ENCODE measurements at regions not wholly inside any gene's neighbourhood (a gene's known extent, or its start where the extent isn't known, plus 50 kb on each side); places are given as distances from the start of the nearest gene placed in this dataset.

DNA sequence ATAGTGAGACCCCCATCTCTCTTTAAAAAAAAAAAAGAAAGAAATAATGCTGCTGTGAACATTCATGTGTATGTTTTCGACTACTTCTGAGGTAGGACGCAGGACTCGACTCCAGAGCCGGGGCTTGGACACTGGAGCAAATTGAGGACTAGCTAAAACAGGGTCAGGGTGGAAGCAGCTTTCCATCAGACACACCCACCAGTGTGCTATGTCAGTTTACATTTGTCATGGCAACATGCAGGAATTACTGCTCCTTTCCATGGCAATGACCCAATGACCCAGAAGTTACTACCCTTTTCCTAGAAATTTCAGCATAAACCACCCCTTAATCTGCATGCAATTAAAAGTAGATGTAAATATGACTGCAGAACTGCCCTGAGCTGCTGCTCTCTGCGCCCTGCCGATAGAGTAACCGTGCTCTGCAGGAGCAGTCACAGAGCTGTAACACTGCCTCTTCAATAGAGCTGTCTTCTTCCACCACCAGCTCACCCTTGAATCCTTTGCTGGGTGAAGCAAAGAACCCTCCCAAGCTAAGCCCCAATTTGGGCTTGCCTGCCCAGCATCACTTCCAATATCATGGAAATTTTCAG, 61.6 kb upstream of the ZNF599 start:
- TF ChIP-seq, protein P1, sequence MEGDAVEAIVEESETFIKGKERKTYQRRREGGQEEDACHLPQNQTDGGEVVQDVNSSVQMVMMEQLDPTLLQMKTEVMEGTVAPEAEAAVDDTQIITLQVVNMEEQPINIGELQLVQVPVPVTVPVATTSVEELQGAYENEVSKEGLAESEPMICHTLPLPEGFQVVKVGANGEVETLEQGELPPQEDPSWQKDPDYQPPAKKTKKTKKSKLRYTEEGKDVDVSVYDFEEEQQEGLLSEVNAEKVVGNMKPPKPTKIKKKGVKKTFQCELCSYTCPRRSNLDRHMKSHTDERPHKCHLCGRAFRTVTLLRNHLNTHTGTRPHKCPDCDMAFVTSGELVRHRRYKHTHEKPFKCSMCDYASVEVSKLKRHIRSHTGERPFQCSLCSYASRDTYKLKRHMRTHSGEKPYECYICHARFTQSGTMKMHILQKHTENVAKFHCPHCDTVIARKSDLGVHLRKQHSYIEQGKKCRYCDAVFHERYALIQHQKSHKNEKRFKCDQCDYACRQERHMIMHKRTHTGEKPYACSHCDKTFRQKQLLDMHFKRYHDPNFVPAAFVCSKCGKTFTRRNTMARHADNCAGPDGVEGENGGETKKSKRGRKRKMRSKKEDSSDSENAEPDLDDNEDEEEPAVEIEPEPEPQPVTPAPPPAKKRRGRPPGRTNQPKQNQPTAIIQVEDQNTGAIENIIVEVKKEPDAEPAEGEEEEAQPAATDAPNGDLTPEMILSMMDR (IDR thresholded peaks at IDR 0.05): no peak
- no peak for TF ChIP-seq POLR2A (IDR thresholded peaks at IDR 0.05)
- TF ChIP-seq POLR2AphosphoS5 (IDR thresholded peaks at IDR 0.05): no peak
